SK-N-SH treated with all-trans-retinoic acid at 6 μM for 48 hours (cell line): ENCODE measurements at regions not wholly inside any gene's neighbourhood (a gene's known extent, or its start where the extent isn't known, plus 50 kb on each side); places are given as distances from the start of the nearest gene placed in this dataset.

ENCODE experiments used
- BACH2 ChIP-seq: fragments of 250-450 bp; sonication (Bioruptor Pico); IDR thresholded peaks from 2 replicates; pipeline ENCODE4 v1.9.0; 2021; ENCODE audit warnings: mild to moderate bottlenecking, borderline replicate concordance
- OSR1 ChIP-seq: fragments of 250-450 bp; sonication (Bioruptor Pico); IDR thresholded peaks from 2 replicates; pipeline ENCODE4 v1.8.0; 2022; ENCODE audit warnings: moderate library complexity, mild to moderate bottlenecking, inconsistent platforms
- PATZ1 ChIP-seq: fragments of 250-450 bp; sonication (Bioruptor Pico); IDR thresholded peaks from 2 replicates; pipeline ENCODE4 v1.8.0; 2020; ENCODE audit warnings: mild to moderate bottlenecking, moderate library complexity, borderline replicate concordance
- TCF4 ChIP-seq: fragments of 250-450 bp; sonication (Bioruptor Pico); IDR thresholded peaks from 2 replicates; pipeline ENCODE4 v1.8.0; 2021; ENCODE audit warnings: mild to moderate bottlenecking, moderate library complexity, borderline replicate concordance
- TOX ChIP-seq: fragments of 250-450 bp; sonication (Bioruptor Pico); IDR thresholded peaks from 2 replicates; pipeline ENCODE4 v1.8.0; 2021; ENCODE audit warnings: mild to moderate bottlenecking, moderate library complexity, borderline replicate concordance
- ZFP3 ChIP-seq: fragments of 250-450 bp; sonication (Bioruptor Pico); IDR thresholded peaks from 2 replicates; pipeline ENCODE4 v1.5.0; 2020; ENCODE audit warnings: mild to moderate bottlenecking, moderate library complexity
- ZNF70 ChIP-seq: fragments of 450-650 bp; formaldehyde crosslinking; IDR thresholded peaks from 2 replicates; pipeline ENCODE4 v1.5.0; 2020; ENCODE audit warnings: mild to moderate bottlenecking, moderate library complexity
- ZNF8 ChIP-seq: fragments of 450-650 bp; formaldehyde crosslinking; IDR thresholded peaks from 2 replicates; pipeline ENCODE4 v1.5.0; 2020; ENCODE audit warnings: mild to moderate bottlenecking, moderate library complexity

GRCh38 chr15:62619526-62619925, 423.0 kb upstream of the TPM1 start:
- TF ChIP-seq ZNF8 (CRISPR knock-in tag) (no peak), OSR1 (CRISPR knock-in tag) (no peak), BACH2 (CRISPR knock-in tag) (no peak), TOX (no peak), PATZ1 (no peak), ZFP3 (CRISPR knock-in tag) (no peak), TCF4 (CRISPR knock-in tag) (no peak), ZNF70 (CRISPR knock-in tag) (no peak)
